ENCODE measurements at regions not wholly inside any gene's neighbourhood (a gene's known extent, or its start where the extent isn't known, plus 50 kb on each side); places are given as distances from the start of the nearest gene placed in this dataset.

DNA sequence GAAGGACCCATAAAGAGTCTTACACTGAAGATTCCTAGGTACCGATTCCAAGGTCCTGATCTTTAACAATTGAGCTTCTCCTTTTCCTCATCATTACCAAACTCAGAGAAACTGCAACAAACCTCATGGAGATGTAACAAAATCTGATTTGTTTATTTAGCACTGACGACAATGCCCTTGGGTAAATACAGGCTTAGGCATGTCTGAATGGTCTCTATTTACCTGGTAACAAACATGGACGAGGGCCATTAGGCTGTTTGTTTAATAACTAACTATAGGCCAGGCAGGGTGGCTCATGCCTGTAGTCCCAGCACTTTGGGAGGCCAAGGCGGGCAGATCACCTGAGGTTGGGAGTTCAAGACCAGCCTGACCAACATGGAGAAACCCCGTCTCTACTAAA lies 333.3 kb downstream of the AGTPBP1 start:
- Histone ChIP-seq H3K36me3 (ENCODE audit: control insufficient read depth, insufficient read depth, low read length) (no peaks in the 10 kb centered on the region), H3K4me1 (replicated peaks in 1 of 2; ENCODE audit: control insufficient read depth in 2 of 2, insufficient read depth in 2 of 2, low read length in 2 of 2) (no peaks in the 10 kb centered on the region), H3K9me3 (replicated peaks; ENCODE audit: control insufficient read depth, insufficient read depth, low read depth, low read length) (no peaks in the 10 kb centered on the region), H3K79me2 (ENCODE audit: control insufficient read depth, insufficient read depth, low read length) (no peaks in the 10 kb centered on the region), H3K27ac (ENCODE audit: extremely low read depth, low read depth, low read length) (no peak overlapping the region), H3K4me3 (no peak overlapping the region), H2AFZ (ENCODE audit: low read depth, low read length) (no peak overlapping the region), H4K20me1 (replicated peaks; ENCODE audit: control insufficient read depth, insufficient read depth, low read length) (no peaks in the 10 kb centered on the region), H3K9ac (ENCODE audit: insufficient read depth in 1 of 2, low read depth in 2 of 2, low read length in 2 of 2) (no peak overlapping the region), H3K4me2 (ENCODE audit: insufficient read depth, low read length) (no peak overlapping the region), H3K27me3 (ENCODE audit: control insufficient read depth in 2 of 2, insufficient read depth in 2 of 2, low read length in 2 of 2) (no peaks in the 10 kb centered on the region), H3K9me1 (ENCODE audit: control insufficient read depth, insufficient read depth, low read length) (no peaks in the 10 kb centered on the region)
- intact Hi-C loops (cut with micrococcal nuclease) = no loop called here
- CTCF ChIA-PET (ENCODE audit: low intra/inter-chr PET ratio) = no interaction called here
- POLR2A ChIA-PET = no interaction called here
- TF ChIP-seq ZSCAN29 (IDR thresholded peaks at IDR 0.05) (no peak), SREBF2 (CRISPR knock-in tag; IDR thresholded peaks at IDR 0.05) (no peak), NFRKB (IDR thresholded peaks at IDR 0.05; ENCODE audit: low read depth) (no peak), NUFIP1 (IDR thresholded peaks at IDR 0.05; ENCODE audit: partially characterized antibody) (no peak)
- TF ChIP-seq, protein P1, sequence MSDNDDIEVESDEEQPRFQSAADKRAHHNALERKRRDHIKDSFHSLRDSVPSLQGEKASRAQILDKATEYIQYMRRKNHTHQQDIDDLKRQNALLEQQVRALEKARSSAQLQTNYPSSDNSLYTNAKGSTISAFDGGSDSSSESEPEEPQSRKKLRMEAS (CRISPR knock-in tag; IDR thresholded peaks at IDR 0.05) = no peak
- TF ChIP-seq, protein P2, sequence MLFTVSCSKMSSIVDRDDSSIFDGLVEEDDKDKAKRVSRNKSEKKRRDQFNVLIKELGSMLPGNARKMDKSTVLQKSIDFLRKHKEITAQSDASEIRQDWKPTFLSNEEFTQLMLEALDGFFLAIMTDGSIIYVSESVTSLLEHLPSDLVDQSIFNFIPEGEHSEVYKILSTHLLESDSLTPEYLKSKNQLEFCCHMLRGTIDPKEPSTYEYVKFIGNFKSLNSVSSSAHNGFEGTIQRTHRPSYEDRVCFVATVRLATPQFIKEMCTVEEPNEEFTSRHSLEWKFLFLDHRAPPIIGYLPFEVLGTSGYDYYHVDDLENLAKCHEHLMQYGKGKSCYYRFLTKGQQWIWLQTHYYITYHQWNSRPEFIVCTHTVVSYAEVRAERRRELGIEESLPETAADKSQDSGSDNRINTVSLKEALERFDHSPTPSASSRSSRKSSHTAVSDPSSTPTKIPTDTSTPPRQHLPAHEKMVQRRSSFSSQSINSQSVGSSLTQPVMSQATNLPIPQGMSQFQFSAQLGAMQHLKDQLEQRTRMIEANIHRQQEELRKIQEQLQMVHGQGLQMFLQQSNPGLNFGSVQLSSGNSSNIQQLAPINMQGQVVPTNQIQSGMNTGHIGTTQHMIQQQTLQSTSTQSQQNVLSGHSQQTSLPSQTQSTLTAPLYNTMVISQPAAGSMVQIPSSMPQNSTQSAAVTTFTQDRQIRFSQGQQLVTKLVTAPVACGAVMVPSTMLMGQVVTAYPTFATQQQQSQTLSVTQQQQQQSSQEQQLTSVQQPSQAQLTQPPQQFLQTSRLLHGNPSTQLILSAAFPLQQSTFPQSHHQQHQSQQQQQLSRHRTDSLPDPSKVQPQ (CRISPR knock-in tag; IDR thresholded peaks at IDR 0.05; ENCODE audit: borderline replicate concordance) = no peak
- no TSS peak for BruUV-seq (replicated peaks)
- FAIRE-seq = no peak
- no peak for DNase-seq (ENCODE audit: extremely low read depth in 1 of 4, low spot score in 3 of 4)
- ATAC-seq = no peak
- in situ Hi-C loops (cut with MboI) = no loop called here
- WGBS (ENCODE audit: insufficient coverage, low coverage, missing lambda C conversion rate) = 4% methylated on average over 4 of the region's 5 CpGs
